Ishikawa (cell line): ENCODE measurements at regions not wholly inside any gene's neighbourhood (a gene's known extent, or its start where the extent isn't known, plus 50 kb on each side); places are given as distances from the start of the nearest gene placed in this dataset.

Experiments used
- CEBPB ChIP-seq: IDR thresholded peaks from 2 replicates; pipeline ENCODE4 v1.6.1; 2012
- EGR1 ChIP-seq: IDR thresholded peaks from 2 replicates; pipeline ENCODE4 v1.6.1; 2012
- EP300 ChIP-seq: IDR thresholded peaks from 2 replicates; pipeline ENCODE4 v1.6.1; 2012; ENCODE audit warnings: borderline replicate concordance
- FOXM1 ChIP-seq: IDR thresholded peaks from 2 replicates; pipeline ENCODE4 v1.6.1; 2012; ENCODE audit warnings: low read depth, borderline replicate concordance
- MAX ChIP-seq: IDR thresholded peaks from 2 replicates; pipeline ENCODE4 v1.6.1; 2012
- NFIC ChIP-seq: IDR thresholded peaks from 2 replicates; pipeline ENCODE4 v1.6.1; 2012
- RAD21 ChIP-seq: IDR thresholded peaks from 2 replicates; pipeline ENCODE4 v1.6.1; 2012; ENCODE audit warnings: low read depth
- REST ChIP-seq: IDR thresholded peaks from 2 replicates; pipeline ENCODE4 v1.6.1; 2012; ENCODE audit warnings: low read depth, mild to moderate bottlenecking
- TAF1 ChIP-seq: IDR thresholded peaks from 2 replicates; pipeline ENCODE4 v1.6.1; 2012; ENCODE audit warnings: low read depth, mild to moderate bottlenecking
- TCF12 ChIP-seq: IDR thresholded peaks from 2 replicates; pipeline ENCODE4 v1.6.1; 2012; ENCODE audit warnings: low read depth
- YY1 ChIP-seq: IDR thresholded peaks from 2 replicates; pipeline ENCODE4 v1.6.1; 2012; ENCODE audit warnings: low read depth
- ZBTB7A ChIP-seq: IDR thresholded peaks from 2 replicates; pipeline ENCODE4 v1.6.1; 2012; ENCODE audit warnings: low read depth

- no peak for TF ChIP-seq YY1
- no peak for TF ChIP-seq EP300
- TF ChIP-seq TCF12 = no peak
- no peak for TF ChIP-seq REST
- TF ChIP-seq MAX = no peak
- no peak for TF ChIP-seq FOXM1
- no peak for TF ChIP-seq RAD21
- no peak for TF ChIP-seq ZBTB7A
- TF ChIP-seq TAF1 = no peak
- TF ChIP-seq EGR1 = no peak
- no peak for TF ChIP-seq CEBPB
- no peak for TF ChIP-seq NFIC
Measured at GRCh38 chr18:56130481-56130880, 507.9 kb downstream of the TXNL1 start.
